OCI-LY3 (cell line): ENCODE measurements at regions not wholly inside any gene's neighbourhood (a gene's known extent, or its start where the extent isn't known, plus 50 kb on each side); places are given as distances from the start of the nearest gene placed in this dataset.

Experiments used
- H2AFZ ChIP-seq: fragments of 200-600, 300-600 bp; shearing (Covaris generic); 2 replicates; pipeline ENCODE4 v1.6.0; 2014; ENCODE audit warnings: antibody characterized with exemption, low read depth, low read length
- H3K27ac ChIP-seq: fragments of 200-600, 300-600 bp; sonication (generic); 2 replicates; pipeline ENCODE4 v1.5.1; 2014; ENCODE audit warnings: mild to moderate bottlenecking, low read length, moderate library complexity, mixed read lengths
- H3K27me3 ChIP-seq: fragments of 200-600, 300-600 bp; sonication (generic); 2 replicates; pipeline ENCODE4 v1.6.1; 2014; ENCODE audit warnings: low read depth, low read length, mixed read lengths
- H3K36me3 ChIP-seq: fragments of 200-600, 300-600 bp; sonication (generic); replicated peaks from 2 replicates; pipeline ENCODE3; 2014; ENCODE audit warnings: low read depth, low read length, mixed read lengths
- H3K4me1 ChIP-seq: fragments of 300-600, 200-600 bp; sonication (generic); 2 replicates; pipeline ENCODE4 v1.6.1; 2014; ENCODE audit warnings: low read length, mixed read lengths
- H3K4me2 ChIP-seq: fragments of 200-600, 300-600 bp; sonication (generic); 2 replicates; pipeline ENCODE4 v1.6.1; 2014; ENCODE audit warnings: low read length, mixed read lengths
- H3K4me3 ChIP-seq: fragments of 300-600, 200-600 bp; sonication (generic); 2 replicates; pipeline ENCODE4 v1.5.1; 2014; ENCODE audit warnings: antibody characterized with exemption, mild to moderate bottlenecking, low read length, moderate library complexity
- H3K79me2 ChIP-seq: fragments of 300-600, 200-600 bp; shearing (Covaris generic); 2 replicates; pipeline ENCODE4 v1.6.1; 2014; ENCODE audit warnings: mild to moderate bottlenecking, low read length, mixed read lengths
- H3K9ac ChIP-seq: fragments of 300-600, 200-600 bp; shearing (Covaris generic); 2 replicates; pipeline ENCODE4 v1.6.0; 2014; ENCODE audit warnings: mild to moderate bottlenecking, low read length, moderate library complexity
- H3K9me3 ChIP-seq: fragments of 200-600, 300-600 bp; shearing (Covaris generic); 2 replicates; pipeline ENCODE4 v1.6.1; 2014; ENCODE audit warnings: low read length, mixed read lengths; ENCODE audit not compliant: insufficient read depth
- H4K20me1 ChIP-seq: fragments of 200-600, 300-600 bp; sonication (generic); 2 replicates; pipeline ENCODE4 v1.6.1; 2016; ENCODE audit warnings: low read length, mixed read lengths; ENCODE audit not compliant: insufficient read depth
- EZH2phosphoT487 ChIP-seq: fragments of 200-600 bp; shearing (Covaris generic); IDR thresholded peaks from 2 replicates; pipeline ENCODE4 v1.6.1; 2018; ENCODE audit warnings: antibody characterized with exemption, mixed run types, low read depth
- TF ChIP-seq, protein P1 (sequence below): fragments of 200-600, 300-600 bp; sonication (generic); IDR thresholded peaks from 2 replicates; pipeline ENCODE4 v1.5.1; 2014; ENCODE audit warnings: antibody characterized with exemption, low read length, low read depth

DNA sequence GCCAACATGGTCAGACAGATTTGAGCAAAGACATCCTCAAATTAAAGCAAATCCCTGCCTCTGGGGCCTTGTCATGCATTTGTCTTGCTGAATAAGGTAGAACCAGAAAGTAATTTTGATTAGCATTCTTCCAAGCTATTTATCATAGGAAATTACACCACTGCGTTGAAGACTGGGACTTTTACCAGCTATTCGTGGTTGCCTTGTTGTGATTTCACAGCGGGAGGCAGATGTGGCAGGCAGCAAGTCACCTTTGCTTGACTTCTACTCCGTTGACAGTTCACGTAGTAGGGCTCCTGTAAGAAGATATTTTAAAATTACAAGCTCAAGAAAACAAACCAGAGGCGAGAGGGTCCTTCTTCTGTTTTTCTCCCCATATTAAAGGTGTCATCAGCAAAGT, 80.6 kb downstream of the EN1 start:
- no peaks in the 10 kb centered on the region for H4K20me1 ChIP-seq
- H3K4me2 ChIP-seq = no peak overlapping the region
- no peaks in the 10 kb centered on the region for H3K79me2 ChIP-seq
- no peak overlapping the region for H2AFZ ChIP-seq
- H3K4me3 ChIP-seq = no peak overlapping the region
- no peak overlapping the region for H3K27ac ChIP-seq
- H3K4me1 ChIP-seq = no peaks in the 10 kb centered on the region
- H3K36me3 ChIP-seq = no peaks in the 10 kb centered on the region
- TF ChIP-seq, protein P1, sequence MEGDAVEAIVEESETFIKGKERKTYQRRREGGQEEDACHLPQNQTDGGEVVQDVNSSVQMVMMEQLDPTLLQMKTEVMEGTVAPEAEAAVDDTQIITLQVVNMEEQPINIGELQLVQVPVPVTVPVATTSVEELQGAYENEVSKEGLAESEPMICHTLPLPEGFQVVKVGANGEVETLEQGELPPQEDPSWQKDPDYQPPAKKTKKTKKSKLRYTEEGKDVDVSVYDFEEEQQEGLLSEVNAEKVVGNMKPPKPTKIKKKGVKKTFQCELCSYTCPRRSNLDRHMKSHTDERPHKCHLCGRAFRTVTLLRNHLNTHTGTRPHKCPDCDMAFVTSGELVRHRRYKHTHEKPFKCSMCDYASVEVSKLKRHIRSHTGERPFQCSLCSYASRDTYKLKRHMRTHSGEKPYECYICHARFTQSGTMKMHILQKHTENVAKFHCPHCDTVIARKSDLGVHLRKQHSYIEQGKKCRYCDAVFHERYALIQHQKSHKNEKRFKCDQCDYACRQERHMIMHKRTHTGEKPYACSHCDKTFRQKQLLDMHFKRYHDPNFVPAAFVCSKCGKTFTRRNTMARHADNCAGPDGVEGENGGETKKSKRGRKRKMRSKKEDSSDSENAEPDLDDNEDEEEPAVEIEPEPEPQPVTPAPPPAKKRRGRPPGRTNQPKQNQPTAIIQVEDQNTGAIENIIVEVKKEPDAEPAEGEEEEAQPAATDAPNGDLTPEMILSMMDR = no peak
- no peak for TF ChIP-seq EZH2phosphoT487
- no peaks in the 10 kb centered on the region for H3K27me3 ChIP-seq
- H3K9me3 ChIP-seq = no peaks in the 10 kb centered on the region
- H3K9ac ChIP-seq = no peak overlapping the region

DNA sequence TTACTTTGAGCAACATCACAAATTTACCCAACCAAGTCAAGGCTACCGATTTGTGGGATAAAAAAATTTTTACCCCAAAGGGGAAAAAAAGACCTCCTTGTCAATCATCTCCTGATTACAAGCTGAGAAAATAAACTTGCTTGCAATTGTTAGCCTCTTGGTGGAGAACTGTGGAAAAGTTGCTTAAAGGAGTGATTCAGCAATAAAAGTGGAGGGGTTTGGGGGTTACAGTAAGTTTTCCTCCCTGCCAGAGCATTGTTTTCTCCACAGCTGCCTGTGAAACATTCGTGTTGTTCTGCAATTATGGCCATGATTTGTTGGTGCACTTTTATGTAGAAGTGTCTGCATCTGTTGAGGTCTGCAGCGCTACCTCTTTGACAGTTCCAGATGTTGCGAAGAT, 82.6 kb downstream of the EN1 start:
- no peaks in the 10 kb centered on the region for H3K79me2 ChIP-seq
- H3K4me1 ChIP-seq = no peaks in the 10 kb centered on the region
- no peak overlapping the region for H3K4me2 ChIP-seq
- no peaks in the 10 kb centered on the region for H4K20me1 ChIP-seq
- H3K4me3 ChIP-seq = no peak overlapping the region
- H3K9me3 ChIP-seq = no peaks in the 10 kb centered on the region
- no peak for TF ChIP-seq EZH2phosphoT487
- TF ChIP-seq, protein P1 = no peak
- H3K9ac ChIP-seq = no peak overlapping the region
- H3K27ac ChIP-seq = no peak overlapping the region
- H3K36me3 ChIP-seq = no peaks in the 10 kb centered on the region
- H3K27me3 ChIP-seq = no peaks in the 10 kb centered on the region
- H2AFZ ChIP-seq = no peak overlapping the region

DNA sequence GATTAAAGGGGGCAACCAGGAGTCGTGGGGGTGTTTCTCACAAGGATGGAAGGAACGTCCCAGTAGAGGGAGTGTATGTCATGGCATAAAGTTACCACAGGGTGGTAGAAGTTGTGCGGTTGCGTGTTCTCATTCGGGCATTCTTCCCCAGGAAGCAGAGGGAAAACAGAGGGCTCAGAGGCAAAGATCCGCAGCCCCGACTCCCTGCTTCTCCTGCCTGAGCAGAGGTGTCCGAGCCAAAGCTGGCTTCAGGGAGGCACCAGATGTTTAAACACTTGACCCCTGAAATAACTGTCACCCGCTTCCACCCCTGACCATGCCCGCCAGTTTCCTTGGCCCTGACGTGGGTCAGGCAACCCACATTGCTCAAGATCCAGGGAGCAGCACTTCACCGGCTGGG, 83.7 kb downstream of the EN1 start:
- peaks cover 5% of the 10 kb centered on the region; the same call in 1 of the 2 replicates for H3K27me3 ChIP-seq
- no peaks in the 10 kb centered on the region for H4K20me1 ChIP-seq
- H3K9me3 ChIP-seq = no peaks in the 10 kb centered on the region
- H3K79me2 ChIP-seq = no peaks in the 10 kb centered on the region
- H3K36me3 ChIP-seq = no peaks in the 10 kb centered on the region
- no peak overlapping the region for H3K4me2 ChIP-seq
- no peak overlapping the region for H3K4me3 ChIP-seq
- TF ChIP-seq, protein P1 = no peak
- no peak for TF ChIP-seq EZH2phosphoT487
- H3K4me1 ChIP-seq = no peaks in the 10 kb centered on the region
- no peak overlapping the region for H3K9ac ChIP-seq
- no peak overlapping the region for H3K27ac ChIP-seq
- no peak overlapping the region for H2AFZ ChIP-seq

DNA sequence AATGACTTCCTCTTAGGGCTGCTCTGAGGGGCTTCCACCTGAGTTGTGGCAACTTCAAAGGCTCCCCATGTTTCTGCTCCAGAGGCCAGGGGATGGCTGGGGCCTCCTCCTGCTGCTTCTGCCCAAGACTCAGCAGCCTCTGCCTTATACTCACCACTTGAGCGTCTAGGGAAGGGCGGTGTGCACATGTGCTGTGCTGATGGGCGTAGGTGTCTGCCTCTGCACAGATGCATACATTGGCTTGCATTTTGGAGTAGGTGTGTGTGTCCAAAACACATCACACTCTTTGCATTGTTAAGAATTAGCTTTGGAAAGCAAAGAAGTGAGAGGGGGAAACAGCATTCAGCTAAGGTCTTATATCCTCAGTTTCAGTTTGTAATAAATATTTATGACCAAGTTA, 85.2 kb downstream of the EN1 start:
- H3K36me3 ChIP-seq = no peaks in the 10 kb centered on the region
- no peak overlapping the region for H2AFZ ChIP-seq
- TF ChIP-seq, protein P1 = no peak
- no peak for TF ChIP-seq EZH2phosphoT487
- H3K4me3 ChIP-seq = no peak overlapping the region
- no peak overlapping the region for H3K27ac ChIP-seq
- H3K4me2 ChIP-seq = no peak overlapping the region
- H3K27me3 ChIP-seq = peaks cover 5% of the 10 kb centered on the region; the same call in 1 of the 2 replicates
- H3K9me3 ChIP-seq = no peaks in the 10 kb centered on the region
- H3K9ac ChIP-seq = no peak overlapping the region
- H4K20me1 ChIP-seq = no peaks in the 10 kb centered on the region
- no peaks in the 10 kb centered on the region for H3K4me1 ChIP-seq
- H3K79me2 ChIP-seq = no peaks in the 10 kb centered on the region
